NCI-H128 (cell line): ENCODE measurements at regions not wholly inside any gene's neighbourhood (a gene's known extent, or its start where the extent isn't known, plus 50 kb on each side); places are given as distances from the start of the nearest gene placed in this dataset.
A peak's percentile ranks its signal among the peaks of the same experiment; 100 is the strongest.
"Not testable (repeated sequence)": the region's sequence is repeated elsewhere in the genome, so short reads cannot be mapped to it uniquely, and the experiment has no call there.

Experiments used
- DNase-seq: peaks from one replicate; lab custom pipeline; 2025; ENCODE audit not compliant: unreplicated experiment; lab: John Stamatoyannopoulos, UW

DNA sequence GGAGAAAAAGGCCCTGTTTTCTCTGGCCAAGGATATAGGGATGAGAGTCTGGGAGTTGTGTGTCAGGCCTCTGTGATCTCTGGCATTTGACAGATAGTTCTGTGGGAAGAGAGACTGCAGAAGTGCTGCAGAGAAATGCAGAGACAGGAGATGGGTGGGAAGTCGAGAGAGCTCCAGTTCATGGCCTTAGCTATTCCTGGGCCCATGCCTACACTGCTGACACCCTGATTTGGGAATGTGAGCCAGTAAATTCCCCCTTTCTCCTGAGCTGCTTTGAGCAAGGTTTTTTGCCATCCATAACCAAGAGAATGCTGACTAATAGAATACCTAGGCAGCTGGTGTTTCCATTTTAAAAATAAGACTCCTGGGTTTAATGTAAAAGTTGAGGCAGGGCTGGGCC lies 59.3 kb downstream of the EBLN2 start:
- no peak for DNase-seq

DNA sequence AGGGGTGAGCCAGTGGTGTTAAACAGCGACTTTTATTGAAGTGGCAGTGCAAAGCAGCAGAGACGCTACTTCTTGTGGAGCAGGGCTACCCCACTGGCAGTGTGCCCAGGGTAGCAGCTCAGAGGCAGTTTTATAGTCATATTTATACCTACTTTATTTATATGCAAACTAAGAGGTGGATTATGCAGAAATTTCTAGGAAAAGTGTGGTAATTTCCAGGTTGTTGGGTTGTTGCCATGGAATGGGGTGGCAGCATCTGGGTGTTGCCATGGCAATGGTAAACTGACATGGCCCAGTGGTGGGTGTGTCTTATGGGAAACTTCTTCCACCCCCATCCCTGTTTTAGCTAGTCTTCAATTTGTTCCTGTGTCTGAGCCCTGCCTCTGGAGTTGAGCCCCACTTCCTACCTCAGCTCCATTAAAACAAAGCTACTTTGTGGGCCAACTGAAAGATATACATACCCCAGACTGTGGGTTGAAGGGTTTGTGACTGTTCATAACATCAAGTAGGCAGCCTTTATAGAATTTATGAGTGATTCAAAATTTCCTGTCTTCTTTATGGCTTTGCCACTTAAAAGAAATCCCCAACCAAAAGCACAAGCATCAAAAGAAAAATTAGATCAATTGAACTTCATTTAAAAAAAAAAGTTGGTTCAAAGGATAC lies 60.3 kb downstream of the EBLN2 start:
- DNase-seq = no peak

DNA sequence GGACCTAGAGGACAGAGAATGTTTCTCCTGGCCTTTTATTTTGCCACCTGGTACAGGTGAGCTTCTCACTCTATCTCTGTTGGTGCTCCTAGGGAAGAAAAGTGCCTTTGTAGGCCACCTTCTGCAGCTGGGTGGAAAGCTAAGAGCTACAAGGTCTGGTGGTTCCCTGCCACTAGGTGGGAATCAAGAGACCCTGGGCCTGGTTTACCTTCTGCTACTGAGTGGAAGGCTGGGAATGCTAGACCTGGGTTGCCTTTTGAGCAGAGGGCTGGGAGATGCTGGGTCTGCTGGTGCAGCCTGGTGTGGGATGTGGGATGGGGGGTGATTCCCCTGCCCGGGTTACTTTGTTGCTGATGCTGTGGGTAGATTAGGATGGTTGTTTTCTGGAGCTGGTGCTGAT lies 72.6 kb downstream of the EBLN2 start:
- no peak for DNase-seq

DNA sequence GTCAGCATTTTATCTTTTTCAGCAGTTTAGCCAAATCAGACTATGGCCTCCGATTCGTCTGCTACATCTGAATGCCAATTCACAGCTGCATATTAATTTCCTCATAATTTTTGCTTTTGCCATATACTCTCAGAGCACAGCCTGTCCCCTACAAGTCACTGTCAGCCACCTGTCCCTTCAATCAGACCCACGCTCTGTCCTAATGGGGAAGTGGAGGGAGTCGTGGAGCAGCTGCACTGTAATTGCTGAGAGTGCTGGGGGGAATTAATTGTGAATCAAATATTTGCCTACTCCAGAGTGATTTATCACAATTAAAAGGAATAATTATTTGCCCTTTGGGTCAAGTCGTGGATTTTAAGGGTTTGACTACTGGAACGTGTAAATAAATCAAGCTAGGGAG lies 75.5 kb downstream of the EBLN2 start:
- no peak for DNase-seq

DNA sequence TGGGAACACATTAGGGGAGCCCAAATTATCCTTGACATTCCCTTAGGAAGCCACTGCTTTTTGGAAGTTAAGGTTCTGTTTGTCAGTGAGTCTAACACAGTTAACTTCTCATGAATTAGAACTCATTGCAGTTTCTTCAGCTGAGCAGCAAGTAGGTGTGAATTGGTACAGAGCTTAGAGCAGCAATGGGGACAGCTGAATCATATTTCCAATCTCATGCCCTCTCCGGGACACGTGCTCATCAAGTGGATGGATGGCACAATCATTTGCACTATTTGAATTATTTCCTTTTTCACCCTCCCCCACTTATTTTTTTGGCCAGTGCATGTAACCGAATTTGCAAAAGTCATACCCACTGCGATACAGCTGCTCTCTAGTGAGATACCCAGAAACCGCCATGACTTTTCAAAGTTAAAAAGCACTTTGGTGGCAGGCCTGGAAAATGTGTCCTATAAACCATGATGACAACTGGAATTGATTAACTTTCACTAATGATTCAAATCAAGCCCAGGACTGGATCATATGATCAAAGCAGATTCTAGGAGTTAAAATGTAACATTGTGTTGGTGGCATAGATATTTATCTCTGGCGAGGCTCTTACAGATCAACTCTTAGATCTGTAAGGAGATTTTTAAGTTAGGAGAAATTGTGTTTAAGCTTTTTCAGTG lies 76.4 kb downstream of the EBLN2 start:
- no peak for DNase-seq

DNA sequence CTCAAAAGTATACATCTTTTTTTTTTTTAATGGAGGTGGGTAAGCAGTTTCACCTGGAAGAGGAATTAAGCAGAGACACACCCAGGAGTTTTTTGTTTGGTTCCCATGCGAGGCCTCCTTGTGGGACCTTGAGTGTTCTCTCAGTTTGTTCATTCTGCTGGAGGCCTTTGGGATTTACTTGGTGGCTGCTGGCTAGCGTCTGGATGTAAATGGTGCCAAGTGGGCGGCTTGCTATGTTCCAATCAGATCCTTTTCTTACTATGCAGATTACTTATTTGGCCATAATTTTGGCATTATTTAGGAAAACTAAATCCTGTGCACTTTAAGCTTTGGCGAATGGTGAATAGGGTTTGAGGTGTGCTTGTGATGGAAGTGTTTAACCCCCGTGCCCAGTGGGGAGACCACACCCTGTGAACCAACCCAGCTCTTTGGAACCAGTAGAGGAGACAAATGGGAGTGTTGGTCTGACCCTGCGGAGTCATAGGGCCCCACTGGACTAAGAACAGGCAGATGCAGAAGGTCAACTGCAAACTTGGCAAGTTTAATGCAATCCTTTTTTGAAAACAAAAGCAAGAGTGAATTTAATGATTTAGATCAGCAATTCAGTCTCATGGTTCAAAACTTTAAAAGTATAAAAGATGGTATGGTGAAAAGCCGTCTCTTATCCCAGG lies 79.4 kb downstream of the EBLN2 start:
- no peak for DNase-seq

DNA sequence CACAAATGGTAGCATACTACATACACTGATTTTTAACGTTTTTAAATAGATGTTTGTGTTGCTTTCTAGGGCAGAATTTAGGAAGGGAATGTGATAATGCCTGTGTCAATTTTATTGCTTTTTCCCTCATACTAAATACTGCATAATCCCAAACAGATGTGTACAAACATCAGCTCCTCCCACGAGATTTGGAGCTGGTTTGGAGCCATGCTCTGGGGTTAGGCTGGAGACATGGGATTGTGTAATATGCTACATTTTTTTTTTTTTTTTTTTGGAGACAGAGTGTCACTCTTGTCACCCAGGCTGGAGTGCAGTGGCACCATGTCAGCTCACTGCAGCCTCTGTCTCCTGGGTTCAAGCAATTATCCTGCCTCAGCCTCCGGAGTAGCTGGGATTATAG lies 80.1 kb downstream of the EBLN2 start:
- DNase-seq = no peak

DNA sequence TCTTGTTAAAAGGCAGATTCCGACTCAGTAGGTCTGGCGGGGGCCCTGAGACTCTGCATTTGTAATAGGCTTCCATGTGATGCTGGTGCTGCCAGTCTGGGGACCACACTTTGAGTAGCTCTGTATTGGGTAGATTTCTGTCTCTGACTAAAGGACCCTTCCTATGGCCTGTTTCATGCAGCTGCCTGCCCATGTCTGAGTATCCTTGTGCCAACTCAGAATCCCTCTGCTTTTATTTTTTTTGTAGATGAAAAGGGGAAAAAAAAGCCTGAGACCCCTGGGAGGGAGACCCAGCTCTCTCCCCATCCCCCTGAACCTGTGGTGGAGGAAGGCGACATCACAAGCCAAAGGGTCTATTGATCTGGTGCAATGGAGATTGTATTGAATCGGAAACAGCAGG lies 81.9 kb downstream of the EBLN2 start:
- DNase-seq = no peak

DNA sequence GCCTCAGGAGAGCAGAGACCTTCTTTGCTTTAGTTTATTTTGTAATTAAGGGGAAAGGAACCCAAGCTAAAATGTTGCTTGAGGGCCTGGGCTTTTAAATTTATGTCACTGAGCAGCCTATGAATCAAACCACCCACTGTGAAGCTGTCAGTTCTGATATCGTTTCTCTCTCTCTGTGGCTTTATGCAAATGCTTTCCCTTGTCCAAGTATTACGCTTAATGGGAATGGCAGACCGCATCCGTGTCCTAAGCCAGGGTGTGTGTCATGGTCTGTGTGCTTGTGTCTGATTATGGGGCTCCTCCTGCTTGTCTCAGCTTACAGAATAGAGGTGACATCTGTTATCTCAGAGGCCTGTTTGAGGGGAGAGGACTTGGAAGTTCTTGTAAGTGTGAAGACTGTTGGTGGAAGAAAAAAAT lies 82.4 kb downstream of the EBLN2 start:
- DNase-seq = peak; percentile 53

DNA sequence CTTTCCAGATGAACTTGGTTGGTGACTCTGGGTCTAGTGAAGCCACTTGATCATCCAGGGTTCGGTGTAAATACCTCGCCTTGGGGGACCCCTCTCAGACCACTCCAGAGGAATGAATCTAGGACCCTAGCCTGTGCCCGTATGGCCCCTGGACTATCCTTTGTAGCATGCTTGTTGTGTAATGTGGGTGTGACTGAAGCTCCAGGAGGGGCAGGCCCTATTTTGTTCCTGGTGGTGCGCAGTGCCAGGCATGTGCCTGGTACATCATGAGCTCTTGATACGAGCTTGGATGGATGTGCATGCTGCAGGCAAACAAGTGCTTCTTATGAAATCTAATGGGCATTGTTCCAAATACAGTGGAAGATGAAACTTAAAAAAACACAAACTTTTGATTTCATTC lies 82.8 kb downstream of the EBLN2 start:
- no peak for DNase-seq

DNA sequence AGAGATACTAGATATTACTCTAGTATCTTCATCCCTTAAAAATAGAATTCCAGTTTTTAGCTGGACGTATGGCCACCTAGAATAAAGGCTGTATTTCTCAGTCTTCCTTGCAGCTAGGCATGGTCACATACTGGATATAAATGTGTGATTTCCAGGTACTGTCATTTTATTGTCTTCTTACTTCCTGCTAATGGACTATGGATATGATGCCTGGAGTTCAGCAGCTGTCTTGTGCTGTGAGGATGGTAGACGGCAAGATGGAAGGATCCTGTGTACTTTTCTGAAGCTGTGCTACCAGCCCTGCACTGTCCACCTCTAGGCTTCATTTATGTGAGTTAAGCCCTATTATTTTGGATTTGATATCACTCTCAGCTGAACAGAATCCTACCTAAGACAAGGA lies 83.4 kb downstream of the EBLN2 start:
- DNase-seq = no peak

DNA sequence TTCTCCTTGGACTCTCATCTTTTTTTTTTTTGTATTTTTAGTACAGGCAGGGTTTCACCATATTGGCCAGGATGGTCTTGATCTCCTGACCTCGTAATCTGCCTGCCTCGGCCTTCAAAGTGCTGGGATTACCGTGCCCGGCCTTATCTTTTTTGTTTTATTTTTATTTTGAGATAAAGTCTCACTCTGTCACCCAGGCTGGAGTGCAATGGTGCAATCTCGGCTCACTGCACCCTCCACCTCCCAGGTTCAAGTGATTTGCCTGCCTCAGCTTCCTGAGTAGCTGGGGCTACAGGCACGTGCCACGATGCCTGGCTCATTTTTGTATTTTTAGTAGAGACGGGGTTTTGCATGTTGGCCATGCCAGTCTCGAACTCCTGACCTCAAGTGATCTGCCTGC lies 86.0 kb downstream of the EBLN2 start:
- not testable (repeated sequence) for DNase-seq

DNA sequence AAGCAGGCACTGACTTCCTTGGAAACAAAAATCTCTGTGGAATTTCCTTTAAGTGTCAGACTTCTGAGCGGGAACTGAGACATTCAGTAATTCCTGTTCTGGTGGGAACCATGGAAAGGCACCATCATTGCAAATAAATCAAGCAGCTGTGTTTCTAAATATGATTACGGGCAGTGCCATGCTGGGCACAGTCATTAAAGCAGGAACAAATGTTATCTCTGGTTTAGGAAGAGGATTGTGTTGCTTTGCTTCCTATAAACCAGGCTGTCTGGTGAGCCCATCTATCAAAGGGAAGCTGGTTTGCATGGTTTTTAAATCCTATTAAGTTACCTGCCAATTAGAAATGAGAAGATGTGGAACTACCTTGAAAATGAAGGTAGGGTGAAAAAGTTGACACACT lies 86.7 kb downstream of the EBLN2 start:
- no peak for DNase-seq

DNA sequence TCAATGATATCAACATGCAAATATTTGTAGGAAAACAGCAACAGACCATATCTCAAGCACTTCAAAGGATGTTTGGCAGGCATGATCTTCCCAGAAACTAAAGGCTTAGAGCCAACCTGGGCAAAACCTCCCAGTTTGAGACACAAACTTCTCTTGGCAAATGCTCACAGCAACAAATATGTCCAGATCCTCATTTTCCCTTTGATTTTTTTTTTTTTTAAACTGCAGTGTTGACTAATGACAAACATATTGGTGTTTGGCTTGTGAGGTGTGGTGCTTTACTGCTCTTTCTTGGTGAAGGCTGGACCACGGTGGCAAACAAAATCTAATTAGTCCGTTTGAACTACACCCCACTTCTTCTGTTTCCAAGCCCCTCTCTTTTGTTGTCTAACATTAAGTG lies 87.2 kb downstream of the EBLN2 start:
- DNase-seq = no peak

DNA sequence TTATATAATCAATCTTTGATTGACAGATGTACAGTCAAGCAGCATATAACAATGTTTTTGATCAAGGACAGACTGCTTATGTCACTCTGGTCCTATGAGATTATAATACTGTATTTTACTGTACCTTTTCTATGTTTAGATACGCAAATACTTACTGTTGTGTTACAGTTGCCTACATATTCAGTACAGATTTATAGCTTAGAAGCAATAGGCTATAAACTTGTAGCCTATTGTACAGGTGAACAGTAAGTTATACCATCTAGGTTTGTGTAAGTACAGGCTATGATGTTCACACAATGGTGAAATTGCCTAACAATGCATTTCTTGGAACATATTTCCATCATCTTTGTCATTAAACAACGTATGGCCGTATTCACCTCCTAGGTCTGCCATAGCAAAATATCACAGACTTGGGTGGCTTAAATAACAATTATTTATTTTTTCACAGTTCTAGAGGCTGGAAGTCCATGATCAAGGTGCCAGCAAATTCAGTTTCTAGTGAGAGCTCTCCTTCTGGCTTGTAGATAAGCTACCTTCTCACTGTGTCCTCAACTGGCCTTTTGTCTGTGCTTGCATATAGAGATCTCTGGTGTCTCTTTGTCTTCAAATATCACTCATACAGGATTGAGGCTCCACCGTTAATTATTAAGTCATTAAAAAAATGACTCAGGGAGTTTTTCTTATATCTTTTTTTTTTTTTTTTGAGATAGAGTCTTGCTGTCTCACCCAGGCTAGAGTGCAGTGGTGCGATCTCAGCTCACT lies 89.1 kb downstream of the EBLN2 start:
- no peak for DNase-seq

DNA sequence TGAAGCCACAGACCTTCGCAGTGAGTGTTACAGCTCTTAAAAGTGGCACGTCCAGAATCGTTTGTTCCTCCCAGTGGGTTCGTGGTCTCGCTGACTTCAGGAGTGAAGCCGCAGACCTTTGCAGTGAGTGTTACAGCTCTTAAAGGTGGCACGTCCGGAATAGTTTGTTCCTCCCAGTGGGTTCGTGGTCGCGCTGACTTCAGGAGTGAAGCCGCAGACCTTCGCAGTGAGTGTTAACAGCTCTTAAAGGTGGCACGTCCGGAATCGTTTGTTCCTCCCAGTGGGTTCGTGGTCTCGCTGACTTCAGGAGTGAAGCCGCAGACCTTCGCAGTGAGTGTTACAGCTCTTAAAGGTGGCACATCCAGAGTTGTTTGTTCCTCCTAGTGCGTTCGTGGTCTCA lies 91.1 kb downstream of the EBLN2 start:
- not testable (repeated sequence) for DNase-seq

DNA sequence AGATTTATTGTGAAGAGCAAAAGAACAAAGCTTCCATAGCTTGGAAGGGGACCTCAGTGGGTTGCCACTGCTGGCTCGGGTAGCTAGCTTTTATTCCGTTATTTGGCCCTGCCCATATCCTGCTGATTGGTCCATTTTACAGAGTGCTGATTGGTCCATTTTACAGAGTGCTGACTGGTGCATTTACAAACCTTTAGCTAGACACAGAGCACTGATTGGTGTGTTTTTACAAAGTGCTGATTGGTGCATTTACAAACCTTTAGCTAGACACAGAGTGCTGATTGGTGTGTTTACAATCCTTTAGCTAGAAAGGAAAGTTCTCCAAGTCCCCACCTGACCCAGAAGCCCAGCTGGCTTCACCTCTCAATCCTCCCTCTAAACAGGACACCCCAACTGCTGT lies 91.6 kb downstream of the EBLN2 start:
- DNase-seq = not testable (repeated sequence)

DNA sequence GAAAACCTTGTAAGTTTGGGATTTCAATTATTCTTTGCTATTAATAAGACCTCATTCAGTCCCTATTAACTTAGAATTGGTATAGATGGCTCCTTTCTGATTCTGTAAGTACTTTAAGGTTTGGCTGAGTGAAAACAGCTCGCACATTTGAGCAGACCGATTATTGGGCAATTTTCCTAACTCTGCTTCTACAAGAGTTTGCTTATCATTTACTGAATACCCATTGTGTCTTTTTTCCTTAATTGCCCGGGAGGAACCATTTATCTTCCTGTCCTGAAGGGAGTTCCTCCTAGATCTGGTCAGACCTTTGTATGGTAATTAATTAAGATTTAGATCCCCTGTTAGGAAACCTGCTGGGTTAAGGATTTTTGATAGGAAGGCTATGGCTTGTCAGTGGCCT lies 92.8 kb downstream of the EBLN2 start:
- not testable (repeated sequence) for DNase-seq

DNA sequence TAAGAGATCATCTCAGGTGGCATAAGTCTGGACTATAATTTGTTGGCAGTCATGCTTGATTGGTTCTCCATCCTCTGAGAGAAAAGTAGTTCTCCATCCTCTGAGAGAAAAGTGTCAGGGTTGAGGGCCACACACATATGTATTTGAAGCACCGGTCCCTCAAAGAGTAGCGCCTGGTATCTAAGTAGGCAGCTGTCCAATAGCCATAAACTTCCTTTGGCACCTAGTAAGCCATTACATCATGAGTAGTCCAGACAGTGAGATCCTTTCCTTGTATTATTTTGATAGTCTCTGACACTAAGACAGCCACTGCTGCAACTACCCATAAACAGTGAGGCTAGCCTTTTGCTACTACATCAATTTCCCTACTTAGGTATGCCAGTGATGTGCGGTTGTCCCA lies 94.0 kb downstream of the EBLN2 start:
- not testable (repeated sequence) for DNase-seq

DNA sequence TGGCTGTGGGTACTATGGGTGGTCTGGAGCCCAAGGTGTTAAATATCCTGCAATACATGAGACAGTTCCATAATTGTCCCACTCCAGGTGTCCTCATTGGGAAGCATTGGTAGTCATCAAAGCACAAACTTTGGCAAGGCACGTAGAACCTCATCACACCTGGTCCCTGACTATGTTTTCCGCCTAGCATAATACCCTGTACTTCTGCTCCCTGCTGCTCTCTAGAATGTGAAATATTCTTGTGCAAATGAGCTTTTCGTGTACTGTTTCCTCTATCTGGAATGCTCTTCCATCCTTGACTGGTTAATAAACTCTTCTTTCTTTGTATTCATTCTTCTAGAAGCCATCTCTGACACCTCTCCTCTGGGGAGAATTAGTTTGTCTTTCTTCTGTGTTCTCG lies 103.2 kb downstream of the EBLN2 start:
- DNase-seq = no peak

DNA sequence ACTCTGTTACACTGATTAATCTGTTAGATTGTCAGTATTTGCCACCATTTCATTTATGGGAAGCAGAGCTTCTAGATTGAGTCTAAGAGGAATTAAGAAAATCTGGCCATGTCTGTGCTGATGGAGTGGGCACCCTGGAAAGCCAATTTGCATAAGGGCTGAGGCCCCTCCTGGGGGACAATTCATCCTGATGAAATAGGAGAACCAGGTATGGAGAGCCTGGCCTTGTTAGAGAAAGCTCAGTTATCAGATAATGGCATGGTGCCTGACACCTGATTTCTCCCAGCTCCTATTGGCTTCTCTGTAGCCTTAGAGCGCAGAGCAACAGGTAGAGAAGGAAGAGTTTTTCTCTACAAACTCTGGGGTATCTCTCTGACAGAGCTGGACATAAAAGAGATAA lies 114.2 kb downstream of the EBLN2 start:
- peak; percentile 18 for DNase-seq

DNA sequence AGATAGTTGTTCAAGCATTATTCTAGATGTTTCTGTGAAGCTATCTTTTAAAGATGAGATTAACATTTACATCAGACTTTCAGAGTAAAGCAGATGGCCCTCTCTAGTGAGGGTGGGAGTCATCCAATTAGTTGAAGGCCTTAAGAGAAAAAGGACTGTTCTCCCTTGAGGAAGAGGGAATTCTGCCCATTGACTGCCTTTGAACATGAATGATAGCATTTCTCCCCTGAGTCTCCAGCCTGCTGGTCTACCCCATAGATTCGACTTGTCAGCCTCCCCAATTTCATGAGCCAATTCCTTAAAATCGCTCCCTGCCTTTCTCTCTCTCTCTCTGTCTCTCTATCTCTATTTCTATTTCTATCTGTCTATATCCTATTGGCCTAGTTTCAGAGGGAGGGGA lies 115.5 kb downstream of the EBLN2 start:
- no peak for DNase-seq
